ELR (cell line): ENCODE measurements at regions not wholly inside any gene's neighbourhood (a gene's known extent, or its start where the extent isn't known, plus 50 kb on each side); places are given as distances from the start of the nearest gene placed in this dataset.
"Not testable (repeated sequence)": the region's sequence is repeated elsewhere in the genome, so short reads cannot be mapped to it uniquely, and the experiment has no call there.

ENCODE experiments used
- DNase-seq: peaks from one replicate; pipeline ENCODE4 v3.0.0-alpha.2; 2015; ENCODE audit warnings: low read depth

- not testable (repeated sequence) for DNase-seq
Measured at GRCh38 chr14:105969026-105969425, 442.6 kb downstream of the TMEM121 start.

- DNase-seq, result not testable (repeated sequence)
Measured at GRCh38 chr14:105970821-105971220, 444.4 kb downstream of the TMEM121 start.

- no peak for DNase-seq
Measured at GRCh38 chr14:105971593-105972500, 445.5 kb downstream of the TMEM121 start.

GRCh38 chr14:105974902-105975301 is 448.5 kb downstream of the TMEM121 start:
- DNase-seq, result peak; percentile 43

- no peak for DNase-seq
Measured at GRCh38 chr14:105978618-105979295, 452.4 kb downstream of the TMEM121 start.

GRCh38 chr14:105979446-105979845 is 453.1 kb downstream of the TMEM121 start:
- peak; percentile 45 for DNase-seq

- DNase-seq, result peak; percentile 66
Measured at GRCh38 chr14:105980224-105980623, 453.8 kb downstream of the TMEM121 start.

GRCh38 chr14:105981517-105982302 is 455.3 kb downstream of the TMEM121 start:
- DNase-seq, result not testable (repeated sequence)

GRCh38 chr14:105982664-105983063 is 456.3 kb downstream of the TMEM121 start:
- no peak for DNase-seq

- no peak for DNase-seq
Measured at GRCh38 chr14:105986894-105987284, 460.5 kb downstream of the TMEM121 start.

GRCh38 chr14:105987563-105987962 is 461.2 kb downstream of the TMEM121 start:
- no peak for DNase-seq

GRCh38 chr14:105989566-105990302 is 463.4 kb downstream of the TMEM121 start:
- peak; percentile 6 for DNase-seq

GRCh38 chr14:105991677-105992076 is 465.3 kb downstream of the TMEM121 start:
- not testable (repeated sequence) for DNase-seq

GRCh38 chr14:105993814-105994213 is 467.4 kb downstream of the TMEM121 start:
- no peak for DNase-seq

- peak; percentile 47 for DNase-seq
Measured at GRCh38 chr14:105995011-105995710, 468.8 kb downstream of the TMEM121 start.

GRCh38 chr14:105998597-105998996 is 472.2 kb downstream of the TMEM121 start:
- not testable (repeated sequence) for DNase-seq

- peak; percentile 55 for DNase-seq
Measured at GRCh38 chr14:105999361-106000028, 473.1 kb downstream of the TMEM121 start.

GRCh38 chr14:106000029-106000511 is 473.7 kb downstream of the TMEM121 start:
- not testable (repeated sequence) for DNase-seq

GRCh38 chr14:106001277-106001676 is 474.9 kb downstream of the TMEM121 start:
- not testable (repeated sequence) for DNase-seq

GRCh38 chr14:106003351-106003750 is 477.0 kb downstream of the TMEM121 start:
- no peak for DNase-seq
